Testis (tissue), 2 donors: ENCODE measurements at regions not wholly inside any gene's neighbourhood (a gene's known extent, or its start where the extent isn't known, plus 50 kb on each side); places are given as distances from the start of the nearest gene placed in this dataset.

Source experiments
- DNase-seq: peaks from one replicate; pipeline ENCODE4 v3.0.0-alpha.2; 2019
- H3K27ac ChIP-seq, 2 donors: fragments of 200-600 bp; sonication (generic); one replicate each; pipeline ENCODE4 v1.5.1; 2019
- H3K27me3 ChIP-seq: fragments of 200-600 bp; sonication (generic); one replicate; pipeline ENCODE4 v1.5.1; 2019
- H3K36me3 ChIP-seq: fragments of 200-600 bp; sonication (generic); one replicate; pipeline ENCODE4 v1.5.1; 2017; ENCODE audit warnings: low read depth; ENCODE audit errors: missing control alignments
- H3K4me1 ChIP-seq: fragments of 200-600 bp; sonication (generic); one replicate; pipeline ENCODE4 v1.5.1; 2019
- H3K4me3 ChIP-seq, 2 donors: fragments of 200-600 bp; sonication (generic); one replicate each; pipeline ENCODE4 v1.5.1; 2017 to 2019
- H3K9me3 ChIP-seq: fragments of 200-600 bp; sonication (generic); one replicate; pipeline ENCODE4 v1.5.1; 2017
- POLR2A ChIP-seq: fragments of 450-650 bp; IDR thresholded peaks from one replicate; pipeline ENCODE4 v1.6.1; 2017; ENCODE audit warnings: antibody characterized with exemption, mild to moderate bottlenecking, moderate library complexity
- WGBS, 2 donors: methylation state at CpG; one replicate each; pipeline ENCODE4 v1.1.5; 2018; 5-methylcytosine and 5-hydroxymethylcytosine counted together
- intact Hi-C: fragments of 100-400 bp; cut with DNase I; formaldehyde crosslinking; loops from one replicate; pipeline ENCODE4 v1.15.1; 2023; ENCODE audit warnings: low total_unique reads
- TF ChIP-seq, protein P1 (sequence below), 3 experiments: fragments of 450-650 bp in 2 of 3; fragments of 200-600 bp in 1 of 3; sonication (generic) in 1 of 3; IDR thresholded peaks; one replicate each; pipeline ENCODE4 v1.5.1; 2016 to 2019; ENCODE audit warnings: antibody characterized with exemption in 3 of 3, mild to moderate bottlenecking in 2 of 3, moderate library complexity in 1 of 3

DNA sequence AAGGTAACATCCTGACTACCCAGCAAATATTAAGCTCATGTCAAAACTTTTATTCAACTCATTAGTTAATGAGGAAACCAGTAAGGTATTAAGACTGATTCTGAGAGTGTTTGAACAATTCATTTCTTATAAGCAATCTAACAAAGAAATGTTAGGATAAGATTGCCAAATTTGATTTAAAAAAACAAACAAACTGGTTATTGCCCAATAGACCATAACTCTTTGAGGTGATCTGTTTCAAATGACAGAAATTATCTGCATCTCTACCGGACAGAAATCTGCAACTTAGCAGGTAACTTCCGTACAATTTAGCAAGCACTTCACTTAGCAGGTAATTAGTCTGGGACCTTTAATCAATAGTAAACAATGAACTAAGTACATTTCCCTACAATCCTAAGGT, 82.9 kb upstream of the BARX2 start:
- intact Hi-C loops, result no loop called here
- 50 to 75% methylated on average over 2 of the region's 2 CpGs for WGBS, 2 donors
- no peaks in the 10 kb centered on the region for H3K9me3 ChIP-seq

DNA sequence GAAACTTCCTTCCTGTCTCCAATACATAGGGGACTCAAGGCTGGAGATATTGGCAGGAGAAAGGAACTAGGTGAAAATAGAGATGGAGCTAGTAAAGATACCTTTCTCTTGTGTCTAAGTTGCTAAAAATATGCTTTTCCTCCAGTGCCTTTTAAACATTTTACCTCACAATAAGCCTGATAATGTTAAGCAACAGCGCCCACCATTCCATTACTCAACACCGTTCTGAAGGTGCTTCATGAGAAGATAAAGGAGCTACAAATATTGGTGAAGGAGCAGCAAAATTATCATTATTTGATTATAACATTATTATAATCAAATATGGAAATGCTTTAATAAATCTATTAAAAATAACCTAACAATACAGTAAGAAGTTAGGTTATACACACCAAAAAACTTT, 83.6 kb upstream of the BARX2 start:
- TF ChIP-seq, protein P1, sequence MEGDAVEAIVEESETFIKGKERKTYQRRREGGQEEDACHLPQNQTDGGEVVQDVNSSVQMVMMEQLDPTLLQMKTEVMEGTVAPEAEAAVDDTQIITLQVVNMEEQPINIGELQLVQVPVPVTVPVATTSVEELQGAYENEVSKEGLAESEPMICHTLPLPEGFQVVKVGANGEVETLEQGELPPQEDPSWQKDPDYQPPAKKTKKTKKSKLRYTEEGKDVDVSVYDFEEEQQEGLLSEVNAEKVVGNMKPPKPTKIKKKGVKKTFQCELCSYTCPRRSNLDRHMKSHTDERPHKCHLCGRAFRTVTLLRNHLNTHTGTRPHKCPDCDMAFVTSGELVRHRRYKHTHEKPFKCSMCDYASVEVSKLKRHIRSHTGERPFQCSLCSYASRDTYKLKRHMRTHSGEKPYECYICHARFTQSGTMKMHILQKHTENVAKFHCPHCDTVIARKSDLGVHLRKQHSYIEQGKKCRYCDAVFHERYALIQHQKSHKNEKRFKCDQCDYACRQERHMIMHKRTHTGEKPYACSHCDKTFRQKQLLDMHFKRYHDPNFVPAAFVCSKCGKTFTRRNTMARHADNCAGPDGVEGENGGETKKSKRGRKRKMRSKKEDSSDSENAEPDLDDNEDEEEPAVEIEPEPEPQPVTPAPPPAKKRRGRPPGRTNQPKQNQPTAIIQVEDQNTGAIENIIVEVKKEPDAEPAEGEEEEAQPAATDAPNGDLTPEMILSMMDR (IDR thresholded peaks at IDR 0.05), result no peak
- no peak for TF ChIP-seq POLR2A
- no peak for DNase-seq
- WGBS, 2 donors, result 92 to 98% methylated on average over 2 of the region's 2 CpGs
- H3K36me3 ChIP-seq, result no peaks in the 10 kb centered on the region
- H3K27me3 ChIP-seq, result no peaks in the 10 kb centered on the region
- H3K4me3 ChIP-seq, result no peak overlapping the region
- H3K9me3 ChIP-seq, result no peaks in the 10 kb centered on the region
- intact Hi-C loops, result no loop called here
- H3K4me1 ChIP-seq, result no peaks in the 10 kb centered on the region
- H3K27ac ChIP-seq, result no peak overlapping the region

More for the DNA sequence above, 82.9 kb upstream of the BARX2 start:
- H3K4me1 ChIP-seq, result no peaks in the 10 kb centered on the region
- no peak overlapping the region for H3K27ac ChIP-seq
- H3K36me3 ChIP-seq, result no peaks in the 10 kb centered on the region
- TF ChIP-seq, protein P1 (IDR thresholded peaks at IDR 0.05), result no peak
- TF ChIP-seq POLR2A, result no peak
- H3K4me3 ChIP-seq, result no peak overlapping the region
- H3K27me3 ChIP-seq, result no peaks in the 10 kb centered on the region
- no peak for DNase-seq

DNA sequence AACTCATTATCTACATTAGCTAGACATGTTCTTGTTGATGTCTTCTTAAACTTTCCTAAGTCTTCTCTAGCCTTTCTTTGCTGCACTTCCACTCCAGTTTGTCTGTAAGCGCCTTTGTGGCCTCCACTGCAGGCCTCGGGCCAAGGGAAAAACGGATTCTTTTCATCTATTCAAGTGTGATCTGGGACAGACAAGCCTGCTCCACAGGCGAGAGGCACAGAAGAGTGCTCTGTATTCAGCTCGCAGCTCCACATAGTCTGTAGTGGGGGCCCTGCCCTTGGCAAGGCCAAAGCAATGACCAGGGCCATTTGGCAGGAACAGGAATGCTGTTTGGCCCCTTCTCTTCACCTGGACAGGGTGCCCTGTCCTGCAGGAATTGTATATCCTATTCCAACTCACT, 84.1 kb upstream of the BARX2 start:
- WGBS, 2 donors, result 80 to 87% methylated on average over 4 to 5 of the region's 5 CpGs
- Histone ChIP-seq H3K27me3 (no peaks in the 10 kb centered on the region), H3K4me1 (peaks cover 3% of the 10 kb centered on the region), H3K9me3 (no peaks in the 10 kb centered on the region), H3K36me3 (no peaks in the 10 kb centered on the region), H3K4me3 (no peak overlapping the region), H3K27ac (no peak overlapping the region)
- TF ChIP-seq, protein P1 (IDR thresholded peaks at IDR 0.05), result no peak
- TF ChIP-seq POLR2A, result no peak
- intact Hi-C loops, result no loop called here
- no peak for DNase-seq

DNA sequence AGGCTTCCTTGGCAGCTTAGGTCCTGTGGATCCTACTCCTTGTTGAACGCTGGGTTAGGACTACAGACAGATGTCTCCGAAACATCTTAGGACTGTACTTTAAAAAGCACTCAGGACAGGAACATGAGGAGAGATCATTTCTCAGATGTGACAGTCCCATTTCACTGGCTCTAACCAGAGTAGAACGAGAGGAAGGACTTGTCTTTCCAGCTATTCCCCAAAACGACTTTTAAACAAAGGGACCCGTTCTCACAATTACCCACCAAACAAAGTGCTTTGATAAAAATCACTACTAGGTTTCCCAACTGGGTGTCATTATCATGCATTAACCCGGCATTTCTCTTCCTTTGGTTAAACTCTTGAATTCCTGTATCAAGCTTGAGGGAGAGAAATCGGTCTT, 84.7 kb upstream of the BARX2 start:
- Histone ChIP-seq H3K4me3 (no peak overlapping the region), H3K27ac (no peak overlapping the region), H3K36me3 (no peaks in the 10 kb centered on the region), H3K9me3 (no peaks in the 10 kb centered on the region), H3K4me1 (peaks cover 5% of the 10 kb centered on the region), H3K27me3 (no peaks in the 10 kb centered on the region)
- DNase-seq, result no peak
- intact Hi-C loops, result no loop called here
- 80 to 81% methylated on average over 7 of the region's 7 CpGs for whole genome bisulfite sequencing, 2 donors
- TF ChIP-seq POLR2A, result no peak
- TF ChIP-seq, protein P1 (IDR thresholded peaks at IDR 0.05), result no peak

DNA sequence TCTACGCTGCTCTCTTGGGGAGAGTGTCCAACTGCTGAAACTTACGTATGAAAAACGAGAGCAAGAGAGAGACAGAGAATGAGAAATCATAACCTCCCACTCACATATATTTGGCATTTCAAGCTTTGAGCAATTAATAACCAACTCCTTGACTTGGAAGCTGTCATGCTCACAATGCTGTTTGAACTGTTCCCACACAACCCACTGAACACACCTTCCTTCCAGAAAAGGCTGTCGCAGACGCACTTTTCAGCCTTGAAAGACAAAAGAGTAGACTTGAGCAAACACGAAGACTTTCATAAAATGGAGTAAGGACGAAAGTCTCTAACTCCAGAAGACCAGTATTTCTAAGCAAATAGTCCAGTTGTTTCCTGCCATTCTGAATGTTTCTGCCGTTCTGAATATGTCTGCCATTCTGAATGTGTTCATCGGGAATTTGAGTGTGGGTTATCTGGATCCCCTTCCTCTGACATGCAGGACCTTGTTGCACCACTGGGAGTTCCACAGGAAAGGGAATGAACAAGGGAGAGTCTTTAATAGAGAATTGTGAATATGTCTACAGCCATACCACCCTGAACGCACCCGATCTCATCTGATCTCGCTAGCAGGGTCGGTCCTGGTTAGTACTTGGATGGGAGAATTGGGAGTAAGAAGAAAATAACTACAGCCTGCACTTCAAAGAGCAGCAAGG, 86.2 kb upstream of the BARX2 start:
- H3K36me3 ChIP-seq, result no peaks in the 10 kb centered on the region
- DNase-seq, result no peak
- H3K27me3 ChIP-seq, result no peaks in the 10 kb centered on the region
- TF ChIP-seq, protein P1 (IDR thresholded peaks at IDR 0.05), result no peak
- no peak for TF ChIP-seq POLR2A
- no peak overlapping the region for H3K4me3 ChIP-seq
- intact Hi-C loops, result no loop called here
- peaks cover 5% of the 10 kb centered on the region for H3K4me1 ChIP-seq
- no peaks in the 10 kb centered on the region for H3K9me3 ChIP-seq
- no peak overlapping the region for H3K27ac ChIP-seq
- WGBS, 2 donors, result 86 to 87% methylated on average over 13 of the region's 13 CpGs
